GM18519 (cell line): ENCODE measurements at regions not wholly inside any gene's neighbourhood (a gene's known extent, or its start where the extent isn't known, plus 50 kb on each side); places are given as distances from the start of the nearest gene placed in this dataset.

ENCODE experiments used
- ATAC-seq: cut with Tn5 transposase; IDR thresholded peaks from one replicate; pipeline ENCODE4 v1.9.1; 2021; ENCODE audit warnings: mild to moderate bottlenecking, moderate library complexity; ENCODE audit not compliant: unreplicated experiment, low FRiP score

DNA sequence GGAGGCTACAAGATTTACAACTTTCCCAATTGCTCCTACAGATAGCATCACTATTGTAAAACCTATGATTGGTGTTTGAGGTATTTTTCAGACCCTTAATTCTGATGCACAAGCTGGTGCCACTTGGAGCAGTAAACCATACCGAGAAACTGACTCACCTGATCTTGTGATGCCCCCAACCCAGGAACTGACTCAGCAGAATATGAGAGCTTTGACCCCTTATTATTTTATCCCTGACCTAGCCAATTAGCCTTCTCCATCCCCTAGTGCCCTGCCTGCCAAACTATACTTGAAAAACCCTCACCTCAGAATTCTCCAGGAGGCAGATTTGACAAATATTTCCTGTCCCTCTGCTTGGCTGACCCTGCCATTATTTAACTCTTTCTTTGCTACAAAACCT, 585.9 kb upstream of the GHITM start:
- ATAC-seq: no peak

DNA sequence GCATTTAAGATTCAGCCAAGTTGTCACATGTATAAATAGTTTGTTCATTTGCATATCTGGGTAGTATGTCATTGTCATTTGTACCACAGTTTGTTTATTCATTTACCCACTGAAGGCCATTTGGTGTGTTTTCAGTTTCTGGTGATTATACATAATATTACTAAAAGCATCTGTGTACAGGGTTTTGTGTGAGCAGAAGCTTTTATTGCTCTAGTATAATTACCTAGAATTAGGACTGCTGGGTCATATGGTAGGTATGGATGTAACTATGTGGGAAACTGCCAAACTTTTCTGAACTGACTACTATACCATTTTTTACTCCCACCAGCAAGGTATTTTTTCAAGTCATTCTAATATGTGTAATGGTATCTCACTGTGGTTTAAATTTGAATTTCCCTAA, 584.0 kb upstream of the GHITM start:
- no peak for ATAC-seq

DNA sequence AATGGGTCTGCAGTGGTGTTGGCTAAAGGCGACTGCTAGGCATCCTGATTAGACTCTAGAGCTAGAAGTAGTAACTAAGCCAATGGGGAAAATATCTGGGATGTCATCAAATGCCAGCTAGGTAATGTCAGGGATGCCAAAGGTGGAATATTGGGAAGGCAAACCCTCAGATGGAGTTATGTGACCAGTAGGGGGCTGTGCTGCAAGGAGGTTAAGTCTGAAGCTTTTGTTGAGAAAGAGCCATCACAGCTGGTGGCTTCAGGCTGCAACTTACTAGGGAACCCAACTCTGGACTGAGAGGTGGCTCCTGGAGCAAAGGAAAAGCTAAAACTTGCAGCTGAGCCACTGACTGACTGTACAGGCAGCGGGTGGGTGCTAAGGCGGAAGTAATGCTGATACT, 576.9 kb upstream of the GHITM start:
- no peak for ATAC-seq

DNA sequence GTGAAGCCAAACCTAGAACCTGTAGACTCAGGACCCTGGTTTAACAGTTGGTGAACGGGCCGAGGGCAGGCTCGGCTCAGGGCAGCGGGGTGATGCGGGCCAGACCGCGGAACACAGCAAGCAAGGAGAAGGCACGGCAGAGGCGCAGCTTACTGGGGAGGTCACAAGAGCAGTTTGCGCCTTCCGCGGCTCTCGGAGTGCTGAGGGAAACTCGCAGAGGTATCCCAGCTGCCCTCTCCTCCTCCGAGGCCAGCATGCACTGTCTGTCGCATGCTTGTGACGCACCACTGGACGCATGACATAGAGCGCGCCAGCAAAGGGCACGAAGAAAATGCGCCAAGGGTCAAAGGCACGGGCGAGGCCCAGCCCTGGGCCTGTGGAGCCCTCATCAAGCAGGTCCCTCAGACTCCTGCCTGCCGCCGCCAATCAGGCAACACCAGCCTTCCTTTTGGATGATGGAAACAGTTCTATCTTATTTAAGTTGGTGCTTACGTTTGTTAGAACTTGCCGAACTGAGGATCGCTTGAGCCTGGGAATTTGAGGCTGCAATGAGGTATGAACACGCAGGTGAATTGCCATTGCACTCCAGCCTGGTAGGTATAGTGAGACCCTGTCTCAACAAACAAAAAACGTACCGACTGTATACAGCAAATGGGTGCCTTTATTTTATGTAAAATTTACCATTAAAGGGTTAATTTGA, 574.3 kb upstream of the GHITM start:
- ATAC-seq: no peak

DNA sequence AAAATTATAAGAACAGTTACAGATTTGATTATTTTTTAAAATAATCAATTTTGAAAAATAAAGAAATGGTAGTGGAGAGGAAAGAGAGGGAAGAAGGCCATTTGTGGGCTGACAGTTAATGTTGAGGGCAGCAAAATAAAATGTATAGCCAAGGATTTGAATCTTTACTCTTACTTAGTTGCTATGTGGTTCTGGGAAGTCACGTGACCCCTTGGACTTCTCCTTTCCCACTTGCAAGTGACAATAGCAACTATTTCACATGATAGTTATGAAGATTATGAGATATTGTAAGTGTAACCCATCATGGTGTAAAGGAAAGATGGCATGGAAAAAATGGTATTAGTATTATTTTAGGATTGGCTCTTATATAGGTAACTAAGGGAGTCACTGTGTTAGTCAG, 567.3 kb upstream of the GHITM start:
- no peak for ATAC-seq

DNA sequence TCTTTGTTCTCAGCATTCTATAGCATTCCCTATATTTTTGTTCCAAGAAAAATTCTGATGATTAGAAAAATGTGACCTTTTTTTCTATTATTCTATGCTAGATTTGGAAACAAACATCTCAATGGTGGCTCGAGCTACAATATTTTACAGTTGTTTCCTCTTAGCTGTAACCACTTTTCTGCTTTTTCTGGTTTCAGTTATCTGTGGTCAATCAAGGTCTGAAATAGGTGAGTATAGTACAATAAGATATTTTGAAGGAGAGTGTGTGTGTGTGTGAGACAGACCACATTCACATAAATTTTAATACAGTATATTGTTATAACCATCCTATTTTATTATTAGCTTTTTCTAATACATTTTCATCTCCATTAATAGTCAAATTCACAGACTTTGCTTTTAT, 564.5 kb upstream of the GHITM start:
- ATAC-seq: no peak

- ATAC-seq: no peak
These were observed 561.9 kb upstream of the GHITM start for GRCh38 chr10:83577421-83577820.

GRCh38 chr10:83580373-83581012, 558.8 kb upstream of the GHITM start:
- no peak for ATAC-seq

DNA sequence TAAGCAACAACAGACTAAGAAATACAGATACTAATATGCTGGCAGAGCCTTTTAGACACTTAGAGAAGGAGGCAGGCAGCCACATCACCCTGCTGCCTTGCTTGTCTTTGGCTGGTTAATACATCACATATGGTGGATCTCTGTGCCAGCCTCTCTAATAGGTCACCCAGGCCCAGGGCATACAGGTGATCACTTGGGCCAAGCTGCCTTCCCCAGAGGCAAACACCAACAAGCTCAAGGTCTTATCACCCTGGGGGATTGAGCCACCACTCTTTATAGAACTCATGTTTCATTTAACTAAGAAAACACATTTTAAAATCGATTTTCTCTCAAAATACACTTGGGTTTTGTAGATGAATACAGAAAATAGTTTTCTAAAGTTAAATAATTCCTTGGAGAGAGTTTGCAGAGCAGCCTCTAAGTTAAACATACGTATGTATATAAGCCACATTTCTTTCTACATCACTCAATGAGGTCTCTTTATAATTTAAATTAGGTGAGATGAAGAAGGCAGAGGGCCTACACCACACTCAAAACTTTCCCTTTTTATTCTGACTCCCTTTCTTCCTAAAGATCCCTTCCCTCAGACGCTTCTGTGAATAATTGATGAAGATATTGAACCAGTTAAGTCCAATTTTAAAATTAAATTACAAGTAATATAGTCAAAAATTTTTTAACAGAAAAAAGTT, 556.8 kb upstream of the GHITM start:
- no peak for ATAC-seq

- ATAC-seq: no peak
These were observed 553.6 kb upstream of the GHITM start for GRCh38 chr10:83585686-83586085.

- ATAC-seq: no peak
These were observed 546.9 kb upstream of the GHITM start for GRCh38 chr10:83592337-83592935.

DNA sequence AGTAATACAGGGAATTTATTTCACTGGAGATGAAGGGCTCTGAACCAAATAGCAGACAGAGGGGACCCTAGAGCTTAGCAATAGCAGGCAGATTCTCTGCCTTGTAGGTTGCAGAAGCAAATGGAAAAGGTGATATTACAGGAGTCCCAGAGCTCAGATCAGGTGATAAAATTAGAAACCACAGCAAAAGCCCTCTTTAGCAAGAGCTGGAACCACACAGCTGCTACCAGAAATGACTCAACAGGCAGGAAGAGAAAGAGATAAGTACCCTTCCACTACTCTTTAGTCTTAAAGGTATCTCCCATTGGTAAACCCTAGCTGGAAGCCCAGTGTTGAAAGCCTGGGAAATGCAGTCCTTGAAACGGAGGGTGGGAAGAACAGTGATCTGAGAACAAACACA, 535.6 kb upstream of the GHITM start:
- ATAC-seq: peak; percentile 98

GRCh38 chr10:83605783-83606630, 533.3 kb upstream of the GHITM start:
- ATAC-seq: no peak

DNA sequence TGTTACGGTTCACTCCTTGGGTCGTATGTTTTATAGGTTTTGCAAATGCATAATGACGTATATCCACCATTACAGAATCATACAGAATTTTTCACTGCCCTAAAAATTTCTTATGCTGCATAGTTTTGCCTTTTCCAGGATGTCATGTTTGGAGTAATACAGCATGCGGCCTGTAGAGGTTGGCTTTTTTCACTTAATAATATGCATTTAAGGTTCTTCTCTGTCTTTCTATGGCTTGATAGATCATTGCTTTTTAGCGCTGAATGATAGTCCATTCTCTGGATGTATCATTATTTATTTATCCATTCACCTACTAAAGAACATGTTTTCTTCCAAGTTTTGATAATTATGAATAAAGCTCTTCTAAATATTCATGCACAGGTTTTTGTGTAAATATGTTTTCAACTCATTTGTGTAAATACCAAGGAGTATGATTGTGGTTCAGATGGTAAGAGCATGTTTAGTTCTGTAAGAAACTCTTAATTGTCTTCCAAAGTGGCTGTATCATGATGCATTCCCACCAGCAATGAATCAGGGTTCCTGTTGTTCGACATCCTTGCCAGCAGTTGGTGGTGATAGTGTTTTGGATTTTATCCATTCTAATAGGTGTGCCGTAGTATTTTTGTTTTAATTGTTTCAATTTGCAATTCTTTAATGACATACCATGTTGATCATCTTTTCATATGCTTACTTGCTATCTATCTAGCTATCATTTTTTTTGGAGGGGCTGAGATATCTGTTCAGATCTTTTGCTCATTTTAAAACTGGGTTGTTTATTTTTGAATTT, 531.2 kb upstream of the GHITM start:
- no peak for ATAC-seq

DNA sequence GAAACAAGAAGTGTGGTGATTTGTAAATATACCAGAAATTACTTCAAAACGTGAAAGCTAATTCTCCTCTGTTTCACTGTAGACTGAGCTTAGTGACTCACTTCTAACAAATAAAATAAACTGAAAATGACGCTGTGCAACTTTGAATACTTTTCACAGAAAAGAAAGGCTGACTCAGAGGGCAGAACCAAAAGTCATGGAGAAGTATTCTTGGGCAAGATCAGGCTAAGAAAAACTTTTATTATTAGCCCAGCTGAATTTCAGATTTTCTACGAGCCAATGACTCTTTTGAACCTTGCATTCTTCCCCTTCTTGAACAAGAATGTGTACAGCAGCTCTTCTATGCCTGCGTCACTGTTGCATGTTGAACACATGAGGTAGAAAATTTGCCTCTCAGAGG, 527.3 kb upstream of the GHITM start:
- ATAC-seq: no peak

GRCh38 chr10:83612746-83613145, 526.6 kb upstream of the GHITM start:
- no peak for ATAC-seq

GRCh38 chr10:83617172-83617571, 522.1 kb upstream of the GHITM start:
- no peak for ATAC-seq

GRCh38 chr10:83617692-83618545, 521.4 kb upstream of the GHITM start:
- no peak for ATAC-seq

- ATAC-seq: no peak
These were observed 513.4 kb upstream of the GHITM start for GRCh38 chr10:83625831-83626360.
